ENCODE measurements at regions not wholly inside any gene's neighbourhood (a gene's known extent, or its start where the extent isn't known, plus 50 kb on each side); places are given as distances from the start of the nearest gene placed in this dataset.

GRCh38 chr15:47432826-47433225, 284.5 kb upstream of the SEMA6D start:
- TF ChIP-seq EZH2 (IDR thresholded peaks at IDR 0.05; ENCODE audit: borderline replicate concordance, low read length) = no peak
- TF ChIP-seq CTCF (IDR thresholded peaks at IDR 0.05; ENCODE audit: low read length) = no peak
